ENCODE measurements at regions not wholly inside any gene's neighbourhood (a gene's known extent, or its start where the extent isn't known, plus 50 kb on each side); places are given as distances from the start of the nearest gene placed in this dataset.

- DNase-seq: no peak
These were observed 113.8 kb downstream of the PLEKHG1 start for GRCh38 chr6:150713487-150713886.

- DNase-seq: no peak
These were observed 114.2 kb downstream of the PLEKHG1 start for GRCh38 chr6:150713931-150714330.

GRCh38 chr6:150715133-150715532 lies 115.4 kb downstream of the PLEKHG1 start:
- DNase-seq: no peak

GRCh38 chr6:150717419-150717818 lies 117.7 kb downstream of the PLEKHG1 start:
- no peak for DNase-seq

- DNase-seq: no peak
These were observed 119.5 kb downstream of the PLEKHG1 start for GRCh38 chr6:150719099-150719766.

GRCh38 chr6:150719831-150720230 lies 120.1 kb downstream of the PLEKHG1 start:
- no peak for DNase-seq

- no peak for DNase-seq
These were observed 121.1 kb downstream of the PLEKHG1 start for GRCh38 chr6:150720774-150721233.

GRCh38 chr6:150721418-150722266 lies 122.0 kb downstream of the PLEKHG1 start:
- DNase-seq: no peak

GRCh38 chr6:150722614-150723344 lies 123.1 kb downstream of the PLEKHG1 start:
- DNase-seq: no peak

- no peak for DNase-seq
These were observed 123.6 kb downstream of the PLEKHG1 start for GRCh38 chr6:150723345-150723658.

GRCh38 chr6:150723857-150724256 lies 124.2 kb downstream of the PLEKHG1 start:
- no peak for DNase-seq

- no peak for DNase-seq
These were observed 126.1 kb downstream of the PLEKHG1 start for GRCh38 chr6:150725795-150726194.

- DNase-seq: no peak
These were observed 129.6 kb downstream of the PLEKHG1 start for GRCh38 chr6:150729188-150729748.

GRCh38 chr6:150730801-150731457 lies 131.2 kb downstream of the PLEKHG1 start:
- no peak for DNase-seq

GRCh38 chr6:150732765-150733539 lies 132.6 kb upstream of the MTHFD1L start:
- DNase-seq: no peak

- DNase-seq: no peak
These were observed 131.8 kb upstream of the MTHFD1L start for GRCh38 chr6:150733726-150734125.

- DNase-seq: no peak
These were observed 131.3 kb upstream of the MTHFD1L start for GRCh38 chr6:150734235-150734634.

- no peak for DNase-seq
These were observed 130.1 kb upstream of the MTHFD1L start for GRCh38 chr6:150735341-150735851.

GRCh38 chr6:150738092-150738629 lies 127.3 kb upstream of the MTHFD1L start:
- no peak for DNase-seq

GRCh38 chr6:150739711-150740349 lies 125.7 kb upstream of the MTHFD1L start:
- no peak for DNase-seq

- no peak for DNase-seq
These were observed 125.0 kb upstream of the MTHFD1L start for GRCh38 chr6:150740453-150740852.
